ENCODE measurements at regions not wholly inside any gene's neighbourhood (a gene's known extent, or its start where the extent isn't known, plus 50 kb on each side); places are given as distances from the start of the nearest gene placed in this dataset.

- H3K4me3 ChIP-seq (ENCODE audit: insufficient read depth, low read depth, low read length): no peak overlapping the region
- no peaks in the 10 kb centered on the region for H3K36me3 ChIP-seq (replicated peaks; ENCODE audit: control insufficient read depth, insufficient read depth, low read length)
- H3K27me3 ChIP-seq (ENCODE audit: control insufficient read depth, insufficient read depth, low read length): no peaks in the 10 kb centered on the region
- DNase-seq: peak; percentile 71
Measured at GRCh38 chr1:22229379-22229778, 86.5 kb upstream of the WNT4 start.

GRCh38 chr1:22231068-22231593 is 88.2 kb upstream of the WNT4 start:
- no peak overlapping the region for H3K4me3 ChIP-seq (ENCODE audit: insufficient read depth, low read depth, low read length)
- H3K27me3 ChIP-seq (ENCODE audit: control insufficient read depth, insufficient read depth, low read length): no peaks in the 10 kb centered on the region
- DNase-seq: no peak
- no peaks in the 10 kb centered on the region for H3K36me3 ChIP-seq (replicated peaks; ENCODE audit: control insufficient read depth, insufficient read depth, low read length)

- H3K4me3 ChIP-seq (ENCODE audit: insufficient read depth, low read depth, low read length): no peak overlapping the region
- H3K36me3 ChIP-seq (replicated peaks; ENCODE audit: control insufficient read depth, insufficient read depth, low read length): no peaks in the 10 kb centered on the region
- no peaks in the 10 kb centered on the region for H3K27me3 ChIP-seq (ENCODE audit: control insufficient read depth, insufficient read depth, low read length)
- DNase-seq: no peak
Measured at GRCh38 chr1:22231995-22232690, 89.2 kb upstream of the WNT4 start.

GRCh38 chr1:22233222-22233621 is 90.3 kb upstream of the WNT4 start:
- Histone ChIP-seq H3K27me3 (ENCODE audit: control insufficient read depth, insufficient read depth, low read length) (no peaks in the 10 kb centered on the region), H3K4me3 (ENCODE audit: insufficient read depth, low read depth, low read length) (no peak overlapping the region)

GRCh38 chr1:22234476-22235030 is 91.7 kb upstream of the WNT4 start:
- no peaks in the 10 kb centered on the region for H3K27me3 ChIP-seq (ENCODE audit: control insufficient read depth, insufficient read depth, low read length)
- DNase-seq: peak; percentile 65
- H3K36me3 ChIP-seq (replicated peaks; ENCODE audit: control insufficient read depth, insufficient read depth, low read length): no peaks in the 10 kb centered on the region
- H3K4me3 ChIP-seq (ENCODE audit: insufficient read depth, low read depth, low read length): no peak overlapping the region

More at GRCh38 chr1:22233222-22233621, 90.3 kb upstream of the WNT4 start:
- H3K36me3 ChIP-seq (replicated peaks; ENCODE audit: control insufficient read depth, insufficient read depth, low read length): no peaks in the 10 kb centered on the region
- peak; percentile 39 for DNase-seq

GRCh38 chr1:22236166-22236565 is 93.3 kb upstream of the WNT4 start:
- H3K27me3 ChIP-seq (ENCODE audit: control insufficient read depth, insufficient read depth, low read length): no peaks in the 10 kb centered on the region
- peak; percentile 50 for DNase-seq
- H3K4me3 ChIP-seq (ENCODE audit: insufficient read depth, low read depth, low read length): no peak overlapping the region
- no peaks in the 10 kb centered on the region for H3K36me3 ChIP-seq (replicated peaks; ENCODE audit: control insufficient read depth, insufficient read depth, low read length)

- no peak for DNase-seq
- Histone ChIP-seq H3K36me3 (replicated peaks; ENCODE audit: control insufficient read depth, insufficient read depth, low read length) (no peaks in the 10 kb centered on the region), H3K4me3 (ENCODE audit: insufficient read depth, low read depth, low read length) (no peak overlapping the region), H3K27me3 (ENCODE audit: control insufficient read depth, insufficient read depth, low read length) (no peaks in the 10 kb centered on the region)
Measured at GRCh38 chr1:22236900-22237299, 94.0 kb upstream of the WNT4 start.

GRCh38 chr1:22237433-22238093 is 94.7 kb upstream of the WNT4 start:
- Histone ChIP-seq H3K27me3 (ENCODE audit: control insufficient read depth, insufficient read depth, low read length) (no peaks in the 10 kb centered on the region), H3K36me3 (replicated peaks; ENCODE audit: control insufficient read depth, insufficient read depth, low read length) (no peaks in the 10 kb centered on the region), H3K4me3 (ENCODE audit: insufficient read depth, low read depth, low read length) (no peak overlapping the region)
- DNase-seq: no peak

GRCh38 chr1:22238356-22239224 is 95.7 kb upstream of the WNT4 start:
- Histone ChIP-seq H3K4me3 (ENCODE audit: insufficient read depth, low read depth, low read length) (no peak overlapping the region), H3K36me3 (replicated peaks; ENCODE audit: control insufficient read depth, insufficient read depth, low read length) (no peaks in the 10 kb centered on the region), H3K27me3 (ENCODE audit: control insufficient read depth, insufficient read depth, low read length) (no peaks in the 10 kb centered on the region)
- no peak for DNase-seq

- no peak for DNase-seq
- H3K27me3 ChIP-seq (ENCODE audit: control insufficient read depth, insufficient read depth, low read length): no peaks in the 10 kb centered on the region
- H3K36me3 ChIP-seq (replicated peaks; ENCODE audit: control insufficient read depth, insufficient read depth, low read length): no peaks in the 10 kb centered on the region
- no peak overlapping the region for H3K4me3 ChIP-seq (ENCODE audit: insufficient read depth, low read depth, low read length)
Measured at GRCh38 chr1:22239378-22239777, 96.5 kb upstream of the WNT4 start.

- no peaks in the 10 kb centered on the region for H3K27me3 ChIP-seq (ENCODE audit: control insufficient read depth, insufficient read depth, low read length)
- peak; percentile 33 for DNase-seq
- H3K36me3 ChIP-seq (replicated peaks; ENCODE audit: control insufficient read depth, insufficient read depth, low read length): no peaks in the 10 kb centered on the region
- H3K4me3 ChIP-seq (ENCODE audit: insufficient read depth, low read depth, low read length): no peak overlapping the region
Measured at GRCh38 chr1:22241250-22241649, 98.4 kb upstream of the WNT4 start.

- H3K4me3 ChIP-seq (ENCODE audit: insufficient read depth, low read depth, low read length): no peak overlapping the region
- DNase-seq: no peak
- H3K27me3 ChIP-seq (ENCODE audit: control insufficient read depth, insufficient read depth, low read length): no peaks in the 10 kb centered on the region
- no peaks in the 10 kb centered on the region for H3K36me3 ChIP-seq (replicated peaks; ENCODE audit: control insufficient read depth, insufficient read depth, low read length)
Measured at GRCh38 chr1:22241811-22242210, 98.9 kb upstream of the WNT4 start.

GRCh38 chr1:22245100-22245650 is 102.3 kb upstream of the WNT4 start:
- no peak overlapping the region for H3K4me3 ChIP-seq (ENCODE audit: insufficient read depth, low read depth, low read length)
- no peaks in the 10 kb centered on the region for H3K36me3 ChIP-seq (replicated peaks; ENCODE audit: control insufficient read depth, insufficient read depth, low read length)
- DNase-seq: no peak
- no peaks in the 10 kb centered on the region for H3K27me3 ChIP-seq (ENCODE audit: control insufficient read depth, insufficient read depth, low read length)

GRCh38 chr1:22245726-22246125 is 102.8 kb upstream of the WNT4 start:
- Histone ChIP-seq H3K36me3 (replicated peaks; ENCODE audit: control insufficient read depth, insufficient read depth, low read length) (no peaks in the 10 kb centered on the region), H3K4me3 (ENCODE audit: insufficient read depth, low read depth, low read length) (no peak overlapping the region), H3K27me3 (ENCODE audit: control insufficient read depth, insufficient read depth, low read length) (no peaks in the 10 kb centered on the region; the same call in 1 of the 2 replicates)
- peak; percentile 90 for DNase-seq

All from H7 (cell line).